ENCODE measurements at regions not wholly inside any gene's neighbourhood (a gene's known extent, or its start where the extent isn't known, plus 50 kb on each side); places are given as distances from the start of the nearest gene placed in this dataset.
"Not testable (repeated sequence)": the region's sequence is repeated elsewhere in the genome, so short reads cannot be mapped to it uniquely, and the experiment has no call there.

- no peak for DNase-seq (ENCODE audit: low read depth)
Measured at GRCh38 chr3:190988102-190988501, 125.6 kb upstream of the GMNC start.

GRCh38 chr3:190984502-190985244 is 122.2 kb upstream of the GMNC start:
- no peak for DNase-seq (ENCODE audit: low read depth)

- DNase-seq (ENCODE audit: low read depth) = no peak
Measured at GRCh38 chr3:190983875-190984274, 121.4 kb upstream of the GMNC start.

GRCh38 chr3:190973771-190974170 is 111.3 kb upstream of the GMNC start:
- DNase-seq (ENCODE audit: low read depth) = no peak

- peak; percentile 6 for DNase-seq (ENCODE audit: low read depth)
Measured at GRCh38 chr3:190972840-190973270, 110.4 kb upstream of the GMNC start.

GRCh38 chr3:190972196-190972595 is 109.7 kb upstream of the GMNC start:
- DNase-seq (ENCODE audit: low read depth) = no peak

GRCh38 chr3:190970560-190970959 is 108.1 kb upstream of the GMNC start:
- DNase-seq (ENCODE audit: low read depth) = no peak

- DNase-seq (ENCODE audit: low read depth) = no peak
Measured at GRCh38 chr3:190968616-190969015, 106.1 kb upstream of the GMNC start.

GRCh38 chr3:190964931-190965330 is 102.4 kb upstream of the GMNC start:
- not testable (repeated sequence) for DNase-seq (ENCODE audit: low read depth)

- no peak for DNase-seq (ENCODE audit: low read depth)
Measured at GRCh38 chr3:190959077-190959476, 96.6 kb upstream of the GMNC start.

- DNase-seq (ENCODE audit: low read depth) = no peak
Measured at GRCh38 chr3:190941694-190942260, 79.3 kb upstream of the GMNC start.

- DNase-seq (ENCODE audit: low read depth) = not testable (repeated sequence)
Measured at GRCh38 chr3:190934616-190935015, 72.1 kb upstream of the GMNC start.

GRCh38 chr3:190926619-190927018 is 64.1 kb upstream of the GMNC start:
- DNase-seq (ENCODE audit: low read depth) = no peak

GRCh38 chr3:190912736-190913135 is 50.2 kb upstream of the GMNC start:
- DNase-seq (ENCODE audit: low read depth) = no peak
